CD14-positive monocyte (primary cell): ENCODE measurements at regions not wholly inside any gene's neighbourhood (a gene's known extent, or its start where the extent isn't known, plus 50 kb on each side); places are given as distances from the start of the nearest gene placed in this dataset.

Experiments used
- DNase-seq, 3 donors: peaks; one replicate each; pipeline ENCODE4 v3.0.0-alpha.2; 2011 to 2022
- H2AFZ ChIP-seq: 2 replicates; pipeline ENCODE4 v1.6.0; 2012; ENCODE audit warnings: mild to moderate bottlenecking, low read depth, low read length, inconsistent platforms; ENCODE audit not compliant: insufficient read depth, poor library complexity, severe bottlenecking
- H3K27ac ChIP-seq, 2 donors: 1 replicate in 1 of 2; 2 replicates in 1 of 2; pipeline ENCODE4 v1.5.1; 2012 to 2013; ENCODE audit warnings: low read length in 2 of 2, control low read depth in 1 of 2, inconsistent platforms in 1 of 2, low read depth in 1 of 2, mild to moderate bottlenecking in 1 of 2
- H3K27me3 ChIP-seq, 2 donors: one replicate each; pipeline versions ENCODE4 v1.6.0 to v1.6.1; 2011 to 2013; ENCODE audit warnings: low read length in 2 of 2; ENCODE audit not compliant: control insufficient read depth in 2 of 2, insufficient read depth in 2 of 2
- H3K36me3 ChIP-seq, 2 donors: replicated peaks in 1 of 2; 1 replicate in 1 of 2; 2 replicates in 1 of 2; pipeline versions ENCODE4 v1.5.1 to v1.6.1; 2012 to 2013; ENCODE audit warnings: low read length in 2 of 2, control low read depth in 1 of 2, inconsistent platforms in 1 of 2, mild to moderate bottlenecking in 1 of 2; ENCODE audit not compliant: insufficient read depth in 2 of 2, control insufficient read depth in 1 of 2
- H3K4me1 ChIP-seq, 2 donors: 1 replicate in 1 of 2; 2 replicates in 1 of 2; pipeline versions ENCODE4 v1.5.1 to v1.6.1; 2012 to 2013; ENCODE audit warnings: low read length in 2 of 2, control low read depth in 1 of 2, inconsistent platforms in 1 of 2, mild to moderate bottlenecking in 1 of 2, moderate library complexity in 1 of 2; ENCODE audit not compliant: insufficient read depth in 2 of 2, control insufficient read depth in 1 of 2
- H3K4me2 ChIP-seq: replicated peaks from 2 replicates; pipeline ENCODE3; 2012; ENCODE audit warnings: low read length, moderate library complexity, mild to moderate bottlenecking; ENCODE audit not compliant: poor library complexity, severe bottlenecking; ENCODE audit errors: extremely low read depth
- H3K4me3 ChIP-seq, 3 experiments: fragments of 200-600 bp in 1 of 3; sonication (generic) in 1 of 3; replicated peaks in 1 of 3; 1 replicate in 2 of 3; 2 replicates in 1 of 3; pipeline ENCODE4 v1.5.1; 2011 to 2013; ENCODE audit warnings: low read length in 3 of 3, mild to moderate bottlenecking in 3 of 3, control low read depth in 2 of 3, low read depth in 2 of 3, inconsistent platforms in 1 of 3, moderate library complexity in 1 of 3
- H3K79me2 ChIP-seq: 2 replicates; pipeline ENCODE4 v1.6.0; 2012; ENCODE audit warnings: mild to moderate bottlenecking, control low read depth, inconsistent platforms, low read length, moderate library complexity; ENCODE audit not compliant: insufficient read depth
- H3K9ac ChIP-seq: 2 replicates; pipeline ENCODE4 v1.6.0; 2017; ENCODE audit warnings: low read length, mild to moderate bottlenecking; ENCODE audit not compliant: insufficient read depth, poor library complexity, severe bottlenecking
- H3K9me3 ChIP-seq, 2 donors: replicated peaks in 1 of 2; 1 replicate in 1 of 2; 2 replicates in 1 of 2; pipeline versions ENCODE4 v1.5.1 to v1.6.1; 2012 to 2013; ENCODE audit warnings: low read length in 2 of 2, control low read depth in 1 of 2; ENCODE audit not compliant: control insufficient read depth in 1 of 2, insufficient read depth in 1 of 2
- H4K20me1 ChIP-seq: 2 replicates; pipeline ENCODE4 v1.6.0; 2012; ENCODE audit warnings: mild to moderate bottlenecking, low read length, control low read depth, moderate library complexity; ENCODE audit not compliant: insufficient read depth
- H3K27ac Mint-ChIP-seq, 7 donors: one replicate each; pipeline ENCODE4 v1.8.0; 2020; ENCODE audit warnings: mild to moderate bottlenecking in 7 of 7, mixed read lengths in 7 of 7, moderate library complexity in 6 of 7, inconsistent platforms in 2 of 7
- H3K27me3 Mint-ChIP-seq, 3 donors: one replicate each; pipeline ENCODE4 v1.8.0; 2021 to 2022; ENCODE audit warnings: low read depth in 3 of 3, mild to moderate bottlenecking in 3 of 3, mixed read lengths in 3 of 3, moderate library complexity in 3 of 3, inconsistent platforms in 1 of 3
- H3K36me3 Mint-ChIP-seq, 2 donors: one replicate each; pipeline ENCODE4 v1.8.0; 2020; ENCODE audit warnings: mixed read lengths in 2 of 2, inconsistent platforms in 1 of 2, mild to moderate bottlenecking in 1 of 2
- H3K4me1 Mint-ChIP-seq: one replicate; pipeline ENCODE4 v1.8.0; 2020; ENCODE audit warnings: mild to moderate bottlenecking, mixed read lengths
- H3K4me3 Mint-ChIP-seq, 2 donors: one replicate each; pipeline ENCODE4 v1.8.0; 2020; ENCODE audit warnings: mild to moderate bottlenecking in 2 of 2, mixed read lengths in 2 of 2, moderate library complexity in 1 of 2
- H3K9me3 Mint-ChIP-seq, 7 donors: one replicate each; pipeline ENCODE4 v1.8.0; 2020 to 2022; ENCODE audit warnings: mixed read lengths in 7 of 7, mild to moderate bottlenecking in 6 of 7, moderate library complexity in 6 of 7, inconsistent platforms in 2 of 7
- WGBS: methylation state at CpG from one replicate; pipeline ENCODE4 v1.1.5; 2013; ENCODE audit warnings: missing lambda C conversion rate; ENCODE audit not compliant: insufficient coverage; 5-methylcytosine and 5-hydroxymethylcytosine counted together
- intact Hi-C, 2 donors: fragments of 100-400 bp; cut with micrococcal nuclease; formaldehyde crosslinking; loops; one replicate each; pipeline versions ENCODE4 v1.15.0 to v1.15.1; 2023
- TF ChIP-seq, protein P1 (sequence below): fragments of 200-600 bp; IDR thresholded peaks from one replicate; pipeline ENCODE4 v1.8.0; 2022; ENCODE audit warnings: antibody characterized with exemption, mild to moderate bottlenecking

DNA sequence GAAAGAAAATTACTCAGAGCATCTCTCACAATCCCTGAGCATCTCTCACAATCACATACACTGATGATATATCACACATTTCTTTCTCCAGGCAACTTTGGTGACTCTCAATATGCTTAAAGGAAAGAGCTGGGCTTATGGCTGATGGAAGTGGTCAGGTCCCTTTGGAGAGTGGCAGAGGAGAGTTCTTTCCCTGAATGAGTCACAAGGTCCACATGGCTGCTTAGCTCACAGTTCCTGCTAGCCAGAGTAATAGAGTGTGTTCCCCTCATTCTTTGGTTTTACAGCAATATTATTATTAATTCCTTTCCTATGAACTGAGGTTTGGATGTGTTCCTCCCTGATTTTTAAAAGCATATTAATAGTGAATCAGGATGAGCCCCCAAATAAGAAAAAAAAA is 287.4 kb downstream of the C7orf25 start:
- no peak overlapping the region for H3K4me3 ChIP-seq
- TF ChIP-seq, protein P1, sequence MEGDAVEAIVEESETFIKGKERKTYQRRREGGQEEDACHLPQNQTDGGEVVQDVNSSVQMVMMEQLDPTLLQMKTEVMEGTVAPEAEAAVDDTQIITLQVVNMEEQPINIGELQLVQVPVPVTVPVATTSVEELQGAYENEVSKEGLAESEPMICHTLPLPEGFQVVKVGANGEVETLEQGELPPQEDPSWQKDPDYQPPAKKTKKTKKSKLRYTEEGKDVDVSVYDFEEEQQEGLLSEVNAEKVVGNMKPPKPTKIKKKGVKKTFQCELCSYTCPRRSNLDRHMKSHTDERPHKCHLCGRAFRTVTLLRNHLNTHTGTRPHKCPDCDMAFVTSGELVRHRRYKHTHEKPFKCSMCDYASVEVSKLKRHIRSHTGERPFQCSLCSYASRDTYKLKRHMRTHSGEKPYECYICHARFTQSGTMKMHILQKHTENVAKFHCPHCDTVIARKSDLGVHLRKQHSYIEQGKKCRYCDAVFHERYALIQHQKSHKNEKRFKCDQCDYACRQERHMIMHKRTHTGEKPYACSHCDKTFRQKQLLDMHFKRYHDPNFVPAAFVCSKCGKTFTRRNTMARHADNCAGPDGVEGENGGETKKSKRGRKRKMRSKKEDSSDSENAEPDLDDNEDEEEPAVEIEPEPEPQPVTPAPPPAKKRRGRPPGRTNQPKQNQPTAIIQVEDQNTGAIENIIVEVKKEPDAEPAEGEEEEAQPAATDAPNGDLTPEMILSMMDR, result no peak
- Mint-ChIP-seq H3K36me3 (no peaks in the 10 kb centered on the region), H3K27me3 (no peaks in the 10 kb centered on the region), H3K4me3 (no peak overlapping the region), H3K9me3 (peaks cover 0 to 3% (median 0%) of the 10 kb centered on the region in 7 donors), H3K4me1 (no peaks in the 10 kb centered on the region), H3K27ac (no peak overlapping the region)
- H3K9ac ChIP-seq, result no peak overlapping the region
- no peaks in the 10 kb centered on the region for H3K4me1 ChIP-seq
- no peak overlapping the region for H3K4me2 ChIP-seq
- H4K20me1 ChIP-seq, result no peaks in the 10 kb centered on the region
- intact Hi-C loops, result no loop called here
- no peaks in the 10 kb centered on the region for H3K79me2 ChIP-seq
- no peak overlapping the region for H2AFZ ChIP-seq
- H3K27me3 ChIP-seq, result no peaks in the 10 kb centered on the region
- H3K36me3 ChIP-seq, result no peaks in the 10 kb centered on the region
- no peaks in the 10 kb centered on the region for H3K9me3 ChIP-seq
- no peak overlapping the region for H3K27ac ChIP-seq
- DNase-seq, result no peak

DNA sequence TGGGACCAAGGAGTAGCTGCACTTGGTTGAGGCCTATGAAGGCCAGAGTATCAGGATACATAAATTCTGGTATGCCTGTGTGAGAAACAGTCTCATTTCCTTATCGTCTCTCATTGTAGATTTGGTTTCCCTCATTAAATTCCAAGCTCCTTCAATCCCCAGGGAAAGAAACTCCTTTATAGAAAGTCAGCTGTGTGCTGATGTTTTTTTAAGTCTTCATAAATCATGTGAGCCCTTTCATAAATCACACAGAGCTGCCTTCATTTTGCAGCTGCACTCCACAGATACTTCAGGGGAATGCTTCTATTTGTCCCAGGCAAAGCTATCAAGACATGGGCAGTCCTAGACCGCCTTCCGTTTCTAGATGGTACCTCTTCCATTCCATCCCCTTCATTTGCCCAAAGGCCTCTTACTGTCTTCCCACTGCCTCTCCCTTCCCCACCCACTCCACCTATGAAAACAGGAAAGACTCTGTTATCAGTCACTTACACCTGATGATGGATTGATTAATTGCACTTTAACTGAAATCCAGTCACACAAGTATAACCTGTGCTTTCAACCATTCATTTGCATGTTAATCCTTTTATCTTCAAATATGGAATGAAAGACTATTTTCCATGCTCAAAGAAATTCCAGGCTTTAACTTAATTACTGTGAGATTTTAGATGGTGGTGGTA is 290.2 kb downstream of the C7orf25 start:
- no peaks in the 10 kb centered on the region for H3K4me1 Mint-ChIP-seq

More for the DNA sequence above, 290.2 kb downstream of the C7orf25 start:
- Histone ChIP-seq H4K20me1 (no peaks in the 10 kb centered on the region), H3K79me2 (no peaks in the 10 kb centered on the region), H3K27me3 (no peaks in the 10 kb centered on the region), H3K9ac (no peak overlapping the region), H3K9me3 (no peaks in the 10 kb centered on the region), H3K36me3 (no peaks in the 10 kb centered on the region), H3K4me1 (no peaks in the 10 kb centered on the region), H3K4me2 (no peak overlapping the region), H2AFZ (no peak overlapping the region), H3K27ac (no peak overlapping the region), H3K4me3 (no peak overlapping the region)
- intact Hi-C loops, result no loop called here
- Mint-ChIP-seq H3K4me3 (no peak overlapping the region), H3K27me3 (peaks cover 0 to 1% (median 0%) of the 10 kb centered on the region in 3 donors), H3K27ac (peak overlapping the region in 1 of 7 donors; percentile 70), H3K36me3 (no peaks in the 10 kb centered on the region), H3K9me3 (peaks cover 0 to 5% (median 1%) of the 10 kb centered on the region in 7 donors)
- WGBS, result 86% methylated on average over 2 of the region's 3 CpGs
- TF ChIP-seq, protein P1, result no peak
- DNase-seq, result no peak
